Astrocyte (in vitro differentiated cells and primary cell): ENCODE measurements at regions not wholly inside any gene's neighbourhood (a gene's known extent, or its start where the extent isn't known, plus 50 kb on each side); places are given as distances from the start of the nearest gene placed in this dataset.

Source experiments
- DNase-seq: peaks from one replicate; pipeline ENCODE4 v3.0.0-alpha.2; 2010; ENCODE audit warnings: low read depth
- FAIRE-seq: peaks from 2 replicates; lab custom pipeline; 2011; peaks lifted over from hg19 to GRCh38; lab: Jason Lieb, UNC
- H2AFZ ChIP-seq: 2 replicates; pipeline ENCODE4 v1.6.0; 2012; ENCODE audit warnings: low read depth, low read length, inconsistent platforms
- H3K27ac ChIP-seq: 2 replicates; pipeline ENCODE4 v1.5.1; 2011; ENCODE audit warnings: low read depth, low read length, inconsistent platforms
- H3K27me3 ChIP-seq: 2 replicates; pipeline ENCODE4 v1.6.0; 2011; ENCODE audit warnings: low read length, inconsistent platforms; ENCODE audit not compliant: insufficient read depth
- H3K36me3 ChIP-seq: 2 replicates; pipeline ENCODE4 v1.5.1; 2011; ENCODE audit warnings: low read length, inconsistent platforms; ENCODE audit not compliant: insufficient read depth
- H3K4me1 ChIP-seq: 2 replicates; pipeline ENCODE4 v1.5.1; 2011; ENCODE audit warnings: low read length, inconsistent platforms; ENCODE audit not compliant: insufficient read depth
- H3K4me2 ChIP-seq: 2 replicates; pipeline ENCODE4 v1.6.0; 2012; ENCODE audit warnings: low read length, inconsistent platforms
- H3K4me3 ChIP-seq: 2 replicates; pipeline ENCODE4 v1.5.1; 2011; ENCODE audit warnings: low read depth, mild to moderate bottlenecking, low read length, inconsistent platforms; ENCODE audit not compliant: insufficient read depth
- H3K79me2 ChIP-seq: 2 replicates; pipeline ENCODE4 v1.6.0; 2012; ENCODE audit warnings: mild to moderate bottlenecking, low read length, inconsistent platforms; ENCODE audit not compliant: insufficient read depth
- H3K9ac ChIP-seq: 2 replicates; pipeline ENCODE4 v1.6.0; 2012; ENCODE audit warnings: mild to moderate bottlenecking, low read length, inconsistent platforms
- H3K9me3 ChIP-seq: 2 replicates; pipeline ENCODE4 v1.5.1; 2012; ENCODE audit warnings: low read depth, mild to moderate bottlenecking, low read length, inconsistent platforms; ENCODE audit not compliant: insufficient read depth
- H4K20me1 ChIP-seq: 2 replicates; pipeline ENCODE4 v1.6.0; 2012; ENCODE audit warnings: low read length, inconsistent platforms; ENCODE audit not compliant: insufficient read depth
- H3K27ac Mint-ChIP-seq: one replicate; pipeline ENCODE4 v1.8.0; 2021; ENCODE audit warnings: mild to moderate bottlenecking, mixed read lengths; ENCODE audit not compliant: unreplicated experiment
- H3K27me3 Mint-ChIP-seq: one replicate; pipeline ENCODE4 v1.8.0; 2021; ENCODE audit warnings: low read depth, mixed read lengths; ENCODE audit not compliant: unreplicated experiment
- H3K36me3 Mint-ChIP-seq: one replicate; pipeline ENCODE4 v1.8.0; 2021; ENCODE audit warnings: low read depth, mixed read lengths; ENCODE audit not compliant: unreplicated experiment
- H3K4me1 Mint-ChIP-seq: one replicate; pipeline ENCODE4 v1.8.0; 2021; ENCODE audit warnings: low read depth, mixed read lengths; ENCODE audit not compliant: unreplicated experiment
- H3K4me3 Mint-ChIP-seq: one replicate; pipeline ENCODE4 v1.8.0; 2021; ENCODE audit warnings: mild to moderate bottlenecking, moderate library complexity, mixed read lengths; ENCODE audit not compliant: unreplicated experiment
- H3K9me3 Mint-ChIP-seq: one replicate; pipeline ENCODE4 v1.8.0; 2021; ENCODE audit warnings: mild to moderate bottlenecking, mixed read lengths; ENCODE audit not compliant: unreplicated experiment
- CTCF ChIP-seq: IDR thresholded peaks from 2 replicates; pipeline ENCODE4 v1.5.1; 2011; ENCODE audit warnings: low read depth, mild to moderate bottlenecking, inconsistent platforms, low read length, moderate library complexity; ENCODE audit not compliant: insufficient read depth
- EZH2 ChIP-seq: IDR thresholded peaks from 2 replicates; pipeline ENCODE4 v1.6.1; 2012; ENCODE audit warnings: mild to moderate bottlenecking, low read length, inconsistent platforms; ENCODE audit not compliant: insufficient read depth

GRCh38 chr18:24632158-24632988 is 171.9 kb downstream of the HRH4 start:
- Histone ChIP-seq H4K20me1 (no peaks in the 10 kb centered on the region), H3K4me1 (no peaks in the 10 kb centered on the region), H3K9me3 (no peaks in the 10 kb centered on the region), H3K9ac (no peak overlapping the region), H3K27ac (no peak overlapping the region), H3K79me2 (no peaks in the 10 kb centered on the region), H3K4me2 (no peak overlapping the region), H2AFZ (no peak overlapping the region), H3K4me3 (no peak overlapping the region), H3K36me3 (no peaks in the 10 kb centered on the region), H3K27me3 (no peaks in the 10 kb centered on the region)
- Mint-ChIP-seq H3K9me3 (peaks cover 3% of the 10 kb centered on the region), H3K27me3 (peaks cover 10% of the 10 kb centered on the region), H3K27ac (no peak overlapping the region), H3K4me1 (peaks cover 4% of the 10 kb centered on the region), H3K36me3 (no peaks in the 10 kb centered on the region), H3K4me3 (no peak overlapping the region)
- FAIRE-seq, result no peak
- no peak for TF ChIP-seq EZH2
- no peak for TF ChIP-seq CTCF
- no peak for DNase-seq

- no peak overlapping the region for H3K4me3 ChIP-seq
- no peaks in the 10 kb centered on the region for H3K4me1 ChIP-seq
- H3K79me2 ChIP-seq, result no peaks in the 10 kb centered on the region
- FAIRE-seq, result no peak
- Mint-ChIP-seq H3K27me3 (peaks cover 10% of the 10 kb centered on the region), H3K4me3 (no peak overlapping the region), H3K9me3 (peaks cover 3% of the 10 kb centered on the region), H3K36me3 (no peaks in the 10 kb centered on the region), H3K27ac (no peak overlapping the region), H3K4me1 (peaks cover 4% of the 10 kb centered on the region)
- no peak overlapping the region for H3K4me2 ChIP-seq
- no peaks in the 10 kb centered on the region for H3K36me3 ChIP-seq
- no peak overlapping the region for H3K9ac ChIP-seq
- TF ChIP-seq EZH2 (no peak), CTCF (no peak)
- no peaks in the 10 kb centered on the region for H4K20me1 ChIP-seq
- no peak overlapping the region for H3K27ac ChIP-seq
- no peak overlapping the region for H2AFZ ChIP-seq
- H3K9me3 ChIP-seq, result no peaks in the 10 kb centered on the region
- no peaks in the 10 kb centered on the region for H3K27me3 ChIP-seq
- DNase-seq, result peak; percentile 0
Observed at GRCh38 chr18:24633121-24633520, 172.7 kb downstream of the HRH4 start.

GRCh38 chr18:24649571-24649970 is 189.1 kb downstream of the HRH4 start:
- no peak overlapping the region for H3K27ac Mint-ChIP-seq
- H3K4me1 Mint-ChIP-seq, result no peaks in the 10 kb centered on the region
- Histone ChIP-seq H4K20me1 (no peaks in the 10 kb centered on the region), H2AFZ (no peak overlapping the region), H3K27me3 (no peaks in the 10 kb centered on the region), H3K36me3 (no peaks in the 10 kb centered on the region), H3K9ac (no peak overlapping the region), H3K4me3 (no peak overlapping the region), H3K9me3 (no peaks in the 10 kb centered on the region), H3K27ac (no peak overlapping the region), H3K79me2 (no peaks in the 10 kb centered on the region), H3K4me2 (no peak overlapping the region), H3K4me1 (no peaks in the 10 kb centered on the region)
- no peaks in the 10 kb centered on the region for H3K36me3 Mint-ChIP-seq
- no peak overlapping the region for H3K4me3 Mint-ChIP-seq
- FAIRE-seq, result no peak
- no peak for DNase-seq
- TF ChIP-seq CTCF (no peak), EZH2 (no peak)
- H3K9me3 Mint-ChIP-seq, result no peaks in the 10 kb centered on the region
- no peaks in the 10 kb centered on the region for H3K27me3 Mint-ChIP-seq
